Sigmoid colon (tissue), 6 donors: ENCODE measurements at regions not wholly inside any gene's neighbourhood (a gene's known extent, or its start where the extent isn't known, plus 50 kb on each side); places are given as distances from the start of the nearest gene placed in this dataset.

Experiments used
- DNase-seq: peaks from one replicate; pipeline ENCODE4 v3.0.0-alpha.2; 2019
- H3K27ac ChIP-seq, 4 donors: fragments of 200-600 bp; sonication (generic); one replicate each; pipeline ENCODE4 v1.5.1; 2016 to 2019; ENCODE audit warnings: mild to moderate bottlenecking in 1 of 4
- H3K27me3 ChIP-seq, 3 donors: fragments of 200-600 bp; sonication (generic); one replicate each; pipeline ENCODE4 v1.5.1; 2019; ENCODE audit warnings: mild to moderate bottlenecking in 1 of 3
- H3K36me3 ChIP-seq, 4 donors: fragments of 200-600 bp; sonication (generic); one replicate each; pipeline ENCODE4 v1.5.1; 2016 to 2019
- H3K4me1 ChIP-seq, 4 donors: fragments of 200-600 bp; sonication (generic); one replicate each; pipeline ENCODE4 v1.5.1; 2017 to 2019
- H3K4me3 ChIP-seq, 4 donors: fragments of 200-600 bp; sonication (generic); one replicate each; pipeline ENCODE4 v1.5.1; 2017 to 2019; ENCODE audit warnings: mild to moderate bottlenecking in 2 of 4, moderate library complexity in 1 of 4
- H3K9me3 ChIP-seq, 4 donors: fragments of 200-600 bp in 3 of 4; sonication (generic) in 3 of 4; one replicate each; pipeline versions ENCODE4 v1.5.1 to v1.6.1; 2013 to 2019
- CTCF ChIP-seq, 4 experiments: fragments of 450-650 bp in 3 of 4; fragments of 200-600 bp in 1 of 4; IDR thresholded peaks; one replicate each; pipeline ENCODE4 v1.5.1; 2016 to 2019; ENCODE audit warnings: antibody characterized with exemption in 4 of 4, mild to moderate bottlenecking in 3 of 4, moderate library complexity in 2 of 4
- EP300 ChIP-seq, 4 donors: sonication (generic); formaldehyde crosslinking; IDR thresholded peaks; one replicate each; pipeline ENCODE4 v1.6.1; 2017; ENCODE audit warnings: antibody characterized with exemption in 4 of 4
- POLR2A ChIP-seq, 2 donors: fragments of 450-650 bp; IDR thresholded peaks; one replicate each; pipeline ENCODE4 v1.6.1; 2016; ENCODE audit warnings: antibody characterized with exemption in 2 of 2, mild to moderate bottlenecking in 2 of 2, moderate library complexity in 2 of 2
- POLR2AphosphoS5 ChIP-seq, 4 donors: sonication (generic); formaldehyde crosslinking; IDR thresholded peaks; one replicate each; pipeline ENCODE4 v1.6.1; 2017; ENCODE audit warnings: antibody characterized with exemption in 4 of 4
- WGBS, 2 donors: extraction: QIAGEN DNeasy Blood & Tissue Kit; methylation state at CpG; one replicate each; pipeline ENCODE4 v1.1.7; 2013; 5-methylcytosine and 5-hydroxymethylcytosine counted together
- intact Hi-C: fragments of 100-400 bp; cut with DNase I; formaldehyde crosslinking; loops from one replicate; pipeline ENCODE4 v1.15.1; 2023
- donor health status: healthy with polysubstance abuse.
- donor health status: healthy.

- no peaks in the 10 kb centered on the region for H3K27me3 ChIP-seq
- 93 to 94% methylated on average over 4 of the region's 4 CpGs for WGBS, 2 donors
- no peaks in the 10 kb centered on the region for H3K36me3 ChIP-seq
- no peaks in the 10 kb centered on the region for H3K9me3 ChIP-seq
- TF ChIP-seq POLR2A (IDR thresholded peaks at IDR 0.05) (no peak), CTCF (IDR thresholded peaks at IDR 0.05) (no peak), EP300 (IDR thresholded peaks at IDR 0.05) (no peak), POLR2AphosphoS5 (IDR thresholded peaks at IDR 0.05) (no peak)
- DNase-seq: no peak
- H3K4me3 ChIP-seq: no peak overlapping the region
- no peak overlapping the region for H3K27ac ChIP-seq
- H3K4me1 ChIP-seq: no peaks in the 10 kb centered on the region
- intact Hi-C loops: no loop called here
Observed at GRCh38 chr3:160112996-160113395, 112.2 kb upstream of the C3orf80 start.

- Histone ChIP-seq H3K9me3 (no peaks in the 10 kb centered on the region), H3K36me3 (no peaks in the 10 kb centered on the region), H3K4me1 (no peaks in the 10 kb centered on the region), H3K27me3 (no peaks in the 10 kb centered on the region), H3K4me3 (no peak overlapping the region), H3K27ac (no peak overlapping the region)
- TF ChIP-seq POLR2AphosphoS5 (IDR thresholded peaks at IDR 0.05): no peak
- no peak for TF ChIP-seq POLR2A (IDR thresholded peaks at IDR 0.05)
- TF ChIP-seq CTCF (IDR thresholded peaks at IDR 0.05): no peak
- no peak for TF ChIP-seq EP300 (IDR thresholded peaks at IDR 0.05)
- 84 to 86% methylated on average over 9 of the region's 9 CpGs for WGBS, 2 donors
- intact Hi-C loops: no loop called here
- DNase-seq: no peak
Observed at GRCh38 chr3:160114355-160114995, 110.7 kb upstream of the C3orf80 start.

- H3K4me1 ChIP-seq: no peaks in the 10 kb centered on the region
- no peaks in the 10 kb centered on the region for H3K27me3 ChIP-seq
- 54 to 71% methylated on average over 2 of the region's 2 CpGs for WGBS, 2 donors
- TF ChIP-seq EP300 (IDR thresholded peaks at IDR 0.05): no peak
- no peak for TF ChIP-seq POLR2A (IDR thresholded peaks at IDR 0.05)
- no peak for TF ChIP-seq CTCF (IDR thresholded peaks at IDR 0.05)
- TF ChIP-seq POLR2AphosphoS5 (IDR thresholded peaks at IDR 0.05): no peak
- no peak overlapping the region for H3K27ac ChIP-seq
- DNase-seq: no peak
- H3K9me3 ChIP-seq: peaks cover 0 to under 1% (median 0%) of the 10 kb centered on the region in 4 donors
- H3K4me3 ChIP-seq: no peak overlapping the region
- H3K36me3 ChIP-seq: no peaks in the 10 kb centered on the region
- intact Hi-C loops: no loop called here
Observed at GRCh38 chr3:160115387-160115786, 109.8 kb upstream of the C3orf80 start.

GRCh38 chr3:160124224-160124623 is 101.0 kb upstream of the C3orf80 start:
- no peak for DNase-seq
- no peak overlapping the region for H3K27ac ChIP-seq
- peaks cover 0 to 5% (median 0%) of the 10 kb centered on the region in 4 donors for H3K9me3 ChIP-seq
- H3K36me3 ChIP-seq: no peaks in the 10 kb centered on the region
- no peak for TF ChIP-seq CTCF (IDR thresholded peaks at IDR 0.05)
- TF ChIP-seq EP300 (IDR thresholded peaks at IDR 0.05): no peak
- no peak for TF ChIP-seq POLR2AphosphoS5 (IDR thresholded peaks at IDR 0.05)
- TF ChIP-seq POLR2A (IDR thresholded peaks at IDR 0.05): no peak
- H3K4me1 ChIP-seq: no peaks in the 10 kb centered on the region
- H3K4me3 ChIP-seq: no peak overlapping the region
- intact Hi-C loops: no loop called here
- H3K27me3 ChIP-seq: no peaks in the 10 kb centered on the region

- no peak for DNase-seq
- Histone ChIP-seq H3K27ac (no peak overlapping the region), H3K4me3 (no peak overlapping the region), H3K9me3 (peaks cover 0 to 5% (median 0%) of the 10 kb centered on the region in 4 donors), H3K27me3 (no peaks in the 10 kb centered on the region), H3K36me3 (no peaks in the 10 kb centered on the region), H3K4me1 (no peaks in the 10 kb centered on the region)
- intact Hi-C loops: no loop called here
- 26 to 40% methylated on average over 2 of the region's 2 CpGs for WGBS, 2 donors
- TF ChIP-seq CTCF (IDR thresholded peaks at IDR 0.05) (no peak), EP300 (IDR thresholded peaks at IDR 0.05) (no peak), POLR2AphosphoS5 (IDR thresholded peaks at IDR 0.05) (no peak), POLR2A (IDR thresholded peaks at IDR 0.05) (no peak)
Observed at GRCh38 chr3:160125258-160125657, 100.0 kb upstream of the C3orf80 start.
